ENCODE measurements at regions not wholly inside any gene's neighbourhood (a gene's known extent, or its start where the extent isn't known, plus 50 kb on each side); places are given as distances from the start of the nearest gene placed in this dataset.

- Histone ChIP-seq H3K4me2 (ENCODE audit: low read length) (no peak overlapping the region), H3K9me3 (replicated peaks; ENCODE audit: low read length) (no peaks in the 10 kb centered on the region), H3K4me1 (ENCODE audit: control insufficient read depth, insufficient read depth, low read length) (no peaks in the 10 kb centered on the region), H3K27me3 (ENCODE audit: control insufficient read depth, insufficient read depth, low read length) (no peaks in the 10 kb centered on the region), H3K9ac (ENCODE audit: low read depth, low read length) (no peak overlapping the region), H3K36me3 (ENCODE audit: insufficient read depth, low read length) (no peaks in the 10 kb centered on the region), H3K4me3 (ENCODE audit: low read length) (no peak overlapping the region)
These were observed 103.0 kb upstream of the RARB start for GRCh38 chr3:25324954-25325655.

GRCh38 chr3:25335356-25335755 lies 92.7 kb upstream of the RARB start:
- Histone ChIP-seq H3K9ac (ENCODE audit: low read depth, low read length) (no peak overlapping the region), H3K4me3 (ENCODE audit: low read length) (no peak overlapping the region), H3K27me3 (ENCODE audit: control insufficient read depth, insufficient read depth, low read length) (no peaks in the 10 kb centered on the region), H3K4me2 (ENCODE audit: low read length) (no peak overlapping the region), H3K9me3 (replicated peaks; ENCODE audit: low read length) (no peaks in the 10 kb centered on the region), H3K4me1 (ENCODE audit: control insufficient read depth, insufficient read depth, low read length) (no peaks in the 10 kb centered on the region), H3K36me3 (ENCODE audit: insufficient read depth, low read length) (no peaks in the 10 kb centered on the region)

GRCh38 chr3:25338158-25338725 lies 89.8 kb upstream of the RARB start:
- Histone ChIP-seq H3K9ac (ENCODE audit: low read depth, low read length) (no peak overlapping the region), H3K4me3 (ENCODE audit: low read length) (no peak overlapping the region), H3K4me1 (ENCODE audit: control insufficient read depth, insufficient read depth, low read length) (no peaks in the 10 kb centered on the region), H3K9me3 (replicated peaks; ENCODE audit: low read length) (no peaks in the 10 kb centered on the region), H3K4me2 (ENCODE audit: low read length) (no peak overlapping the region), H3K36me3 (ENCODE audit: insufficient read depth, low read length) (no peaks in the 10 kb centered on the region), H3K27me3 (ENCODE audit: control insufficient read depth, insufficient read depth, low read length) (no peaks in the 10 kb centered on the region)

GRCh38 chr3:25339225-25339624 lies 88.8 kb upstream of the RARB start:
- Histone ChIP-seq H3K36me3 (ENCODE audit: insufficient read depth, low read length) (no peaks in the 10 kb centered on the region), H3K4me3 (ENCODE audit: low read length) (peak overlapping the region; percentile 36), H3K9ac (ENCODE audit: low read depth, low read length) (no peak overlapping the region), H3K9me3 (replicated peaks; ENCODE audit: low read length) (no peaks in the 10 kb centered on the region), H3K27me3 (ENCODE audit: control insufficient read depth, insufficient read depth, low read length) (no peaks in the 10 kb centered on the region), H3K4me2 (ENCODE audit: low read length) (peak overlapping the region; percentile 55), H3K4me1 (ENCODE audit: control insufficient read depth, insufficient read depth, low read length) (no peaks in the 10 kb centered on the region)

GRCh38 chr3:25344670-25345069 lies 83.4 kb upstream of the RARB start:
- Histone ChIP-seq H3K9me3 (replicated peaks; ENCODE audit: low read length) (no peaks in the 10 kb centered on the region), H3K4me2 (ENCODE audit: low read length) (no peak overlapping the region)

GRCh38 chr3:25349095-25349494 lies 79.0 kb upstream of the RARB start:
- Histone ChIP-seq H3K27me3 (ENCODE audit: control insufficient read depth, insufficient read depth, low read length) (no peaks in the 10 kb centered on the region), H3K9me3 (replicated peaks; ENCODE audit: low read length) (no peaks in the 10 kb centered on the region), H3K4me3 (ENCODE audit: low read length) (no peak overlapping the region), H3K36me3 (ENCODE audit: insufficient read depth, low read length) (no peaks in the 10 kb centered on the region), H3K4me2 (ENCODE audit: low read length) (no peak overlapping the region), H3K9ac (ENCODE audit: low read depth, low read length) (no peak overlapping the region), H3K4me1 (ENCODE audit: control insufficient read depth, insufficient read depth, low read length) (no peaks in the 10 kb centered on the region)

More at GRCh38 chr3:25344670-25345069, 83.4 kb upstream of the RARB start:
- Histone ChIP-seq H3K36me3 (ENCODE audit: insufficient read depth, low read length) (no peaks in the 10 kb centered on the region), H3K27me3 (ENCODE audit: control insufficient read depth, insufficient read depth, low read length) (no peaks in the 10 kb centered on the region), H3K9ac (ENCODE audit: low read depth, low read length) (no peak overlapping the region), H3K4me1 (ENCODE audit: control insufficient read depth, insufficient read depth, low read length) (no peaks in the 10 kb centered on the region), H3K4me3 (ENCODE audit: low read length) (no peak overlapping the region)

- Histone ChIP-seq H3K27me3 (ENCODE audit: control insufficient read depth, insufficient read depth, low read length) (no peaks in the 10 kb centered on the region), H3K4me2 (ENCODE audit: low read length) (no peak overlapping the region), H3K4me3 (ENCODE audit: low read length) (no peak overlapping the region), H3K36me3 (ENCODE audit: insufficient read depth, low read length) (no peaks in the 10 kb centered on the region), H3K9me3 (replicated peaks; ENCODE audit: low read length) (no peaks in the 10 kb centered on the region), H3K4me1 (ENCODE audit: control insufficient read depth, insufficient read depth, low read length) (no peaks in the 10 kb centered on the region), H3K9ac (ENCODE audit: low read depth, low read length) (no peak overlapping the region)
These were observed 78.0 kb upstream of the RARB start for GRCh38 chr3:25349828-25350724.

GRCh38 chr3:25350725-25351114 lies 77.3 kb upstream of the RARB start:
- Histone ChIP-seq H3K27me3 (ENCODE audit: control insufficient read depth, insufficient read depth, low read length) (no peaks in the 10 kb centered on the region), H3K9me3 (replicated peaks; ENCODE audit: low read length) (no peaks in the 10 kb centered on the region), H3K4me2 (ENCODE audit: low read length) (no peak overlapping the region), H3K4me3 (ENCODE audit: low read length) (no peak overlapping the region), H3K9ac (ENCODE audit: low read depth, low read length) (no peak overlapping the region), H3K36me3 (ENCODE audit: insufficient read depth, low read length) (no peaks in the 10 kb centered on the region), H3K4me1 (ENCODE audit: control insufficient read depth, insufficient read depth, low read length) (no peaks in the 10 kb centered on the region)

- Histone ChIP-seq H3K4me2 (ENCODE audit: low read length) (no peak overlapping the region), H3K4me3 (ENCODE audit: low read length) (no peak overlapping the region), H3K9ac (ENCODE audit: low read depth, low read length) (no peak overlapping the region), H3K36me3 (ENCODE audit: insufficient read depth, low read length) (no peaks in the 10 kb centered on the region), H3K4me1 (ENCODE audit: control insufficient read depth, insufficient read depth, low read length) (no peaks in the 10 kb centered on the region), H3K9me3 (replicated peaks; ENCODE audit: low read length) (no peaks in the 10 kb centered on the region), H3K27me3 (ENCODE audit: control insufficient read depth, insufficient read depth, low read length) (no peaks in the 10 kb centered on the region)
These were observed 74.0 kb upstream of the RARB start for GRCh38 chr3:25354071-25354470.

- Histone ChIP-seq H3K36me3 (ENCODE audit: insufficient read depth, low read length) (no peaks in the 10 kb centered on the region), H3K4me3 (ENCODE audit: low read length) (no peak overlapping the region), H3K4me1 (ENCODE audit: control insufficient read depth, insufficient read depth, low read length) (no peaks in the 10 kb centered on the region)
These were observed 72.8 kb upstream of the RARB start for GRCh38 chr3:25355034-25355885.

GRCh38 chr3:25355998-25356397 lies 72.1 kb upstream of the RARB start:
- Histone ChIP-seq H3K4me2 (ENCODE audit: low read length) (no peak overlapping the region), H3K36me3 (ENCODE audit: insufficient read depth, low read length) (no peaks in the 10 kb centered on the region), H3K9me3 (replicated peaks; ENCODE audit: low read length) (no peaks in the 10 kb centered on the region), H3K9ac (ENCODE audit: low read depth, low read length) (no peak overlapping the region), H3K4me1 (ENCODE audit: control insufficient read depth, insufficient read depth, low read length) (no peaks in the 10 kb centered on the region), H3K27me3 (ENCODE audit: control insufficient read depth, insufficient read depth, low read length) (no peaks in the 10 kb centered on the region), H3K4me3 (ENCODE audit: low read length) (no peak overlapping the region)

More at GRCh38 chr3:25355034-25355885, 72.8 kb upstream of the RARB start:
- Histone ChIP-seq H3K9ac (ENCODE audit: low read depth, low read length) (no peak overlapping the region), H3K4me2 (ENCODE audit: low read length) (no peak overlapping the region), H3K9me3 (replicated peaks; ENCODE audit: low read length) (no peaks in the 10 kb centered on the region), H3K27me3 (ENCODE audit: control insufficient read depth, insufficient read depth, low read length) (no peaks in the 10 kb centered on the region)
